ENCODE measurements at regions not wholly inside any gene's neighbourhood (a gene's known extent, or its start where the extent isn't known, plus 50 kb on each side); places are given as distances from the start of the nearest gene placed in this dataset.

GRCh38 chr14:101251812-101252442, 309.4 kb upstream of the DIO3 start:
- no peaks in the 10 kb centered on the region for H3K27me3 ChIP-seq (ENCODE audit: low read length)
- no peak overlapping the region for H2AFZ ChIP-seq (ENCODE audit: low read depth, low read length, severe bottlenecking)
- H3K27ac ChIP-seq (ENCODE audit: low read depth, low read length) = no peak overlapping the region
- no peaks in the 10 kb centered on the region for H3K9me2 ChIP-seq (replicated peaks; ENCODE audit: insufficient read depth, low read length)
- H3K4me2 ChIP-seq (ENCODE audit: low read depth, low read length, poor library complexity, severe bottlenecking) = no peak overlapping the region
- TF ChIP-seq CTCF (IDR thresholded peaks at IDR 0.05; ENCODE audit: insufficient read depth, low read length, poor library complexity, severe bottlenecking) (no peak), EZH2phosphoT487 (conservative IDR thresholded peaks at IDR 0.05; ENCODE audit: low read length) (no peak)
- H3K79me2 ChIP-seq (ENCODE audit: insufficient read depth, low read length) = no peaks in the 10 kb centered on the region
- H4K20me1 ChIP-seq (ENCODE audit: low read depth, low read length) = no peaks in the 10 kb centered on the region
- H3K36me3 ChIP-seq (ENCODE audit: low read length) = no peaks in the 10 kb centered on the region
- no peaks in the 10 kb centered on the region for H3F3A ChIP-seq (ENCODE audit: insufficient read depth)
- H3K4me3 ChIP-seq (ENCODE audit: insufficient read depth, low read length, poor library complexity, severe bottlenecking) = no peak overlapping the region
- no peak overlapping the region for H3K9ac ChIP-seq (ENCODE audit: low read length)
- H3K9me3 ChIP-seq (ENCODE audit: insufficient read depth, low read length) = no peaks in the 10 kb centered on the region

- H3K27me3 ChIP-seq (ENCODE audit: low read length) = no peaks in the 10 kb centered on the region
Measured at GRCh38 chr14:101252443-101253214, 308.7 kb upstream of the DIO3 start.

GRCh38 chr14:101253948-101254347, 307.3 kb upstream of the DIO3 start:
- Histone ChIP-seq H3K79me2 (ENCODE audit: insufficient read depth, low read length) (no peaks in the 10 kb centered on the region), H4K20me1 (ENCODE audit: low read depth, low read length) (no peaks in the 10 kb centered on the region), H2AFZ (ENCODE audit: low read depth, low read length, severe bottlenecking) (no peak overlapping the region), H3K36me3 (ENCODE audit: low read length) (no peaks in the 10 kb centered on the region), H3K4me3 (ENCODE audit: insufficient read depth, low read length, poor library complexity, severe bottlenecking) (no peak overlapping the region), H3K9ac (ENCODE audit: low read length) (no peak overlapping the region), H3K4me2 (ENCODE audit: low read depth, low read length, poor library complexity, severe bottlenecking) (no peak overlapping the region), H3K9me2 (replicated peaks; ENCODE audit: insufficient read depth, low read length) (no peaks in the 10 kb centered on the region), H3F3A (ENCODE audit: insufficient read depth) (no peaks in the 10 kb centered on the region), H3K9me3 (ENCODE audit: insufficient read depth, low read length) (no peaks in the 10 kb centered on the region), H3K27me3 (ENCODE audit: low read length) (no peaks in the 10 kb centered on the region), H3K27ac (ENCODE audit: low read depth, low read length) (no peak overlapping the region)
- TF ChIP-seq CTCF (IDR thresholded peaks at IDR 0.05; ENCODE audit: insufficient read depth, low read length, poor library complexity, severe bottlenecking) (no peak), EZH2phosphoT487 (conservative IDR thresholded peaks at IDR 0.05; ENCODE audit: low read length) (no peak)

More at GRCh38 chr14:101252443-101253214, 308.7 kb upstream of the DIO3 start:
- no peaks in the 10 kb centered on the region for H3K36me3 ChIP-seq (ENCODE audit: low read length)
- no peak for TF ChIP-seq CTCF (IDR thresholded peaks at IDR 0.05; ENCODE audit: insufficient read depth, low read length, poor library complexity, severe bottlenecking)
- TF ChIP-seq EZH2phosphoT487 (conservative IDR thresholded peaks at IDR 0.05; ENCODE audit: low read length) = no peak
- no peak overlapping the region for H3K4me3 ChIP-seq (ENCODE audit: insufficient read depth, low read length, poor library complexity, severe bottlenecking)
- H3F3A ChIP-seq (ENCODE audit: insufficient read depth) = no peaks in the 10 kb centered on the region
- no peak overlapping the region for H3K27ac ChIP-seq (ENCODE audit: low read depth, low read length)
- H3K79me2 ChIP-seq (ENCODE audit: insufficient read depth, low read length) = no peaks in the 10 kb centered on the region
- no peak overlapping the region for H3K4me2 ChIP-seq (ENCODE audit: low read depth, low read length, poor library complexity, severe bottlenecking)
- H3K9me2 ChIP-seq (replicated peaks; ENCODE audit: insufficient read depth, low read length) = no peaks in the 10 kb centered on the region
- no peaks in the 10 kb centered on the region for H3K9me3 ChIP-seq (ENCODE audit: insufficient read depth, low read length)
- H4K20me1 ChIP-seq (ENCODE audit: low read depth, low read length) = no peaks in the 10 kb centered on the region
- H2AFZ ChIP-seq (ENCODE audit: low read depth, low read length, severe bottlenecking) = no peak overlapping the region
- no peak overlapping the region for H3K9ac ChIP-seq (ENCODE audit: low read length)
